Heart left ventricle (tissue), 16 donors: ENCODE measurements at regions not wholly inside any gene's neighbourhood (a gene's known extent, or its start where the extent isn't known, plus 50 kb on each side); places are given as distances from the start of the nearest gene placed in this dataset.

Experiments used
- ATAC-seq, 4 donors: fragments of 200-7000 bp; cut with Tn5 transposase; one replicate each; pipeline ENCODE4 v1.9.1; 2020 to 2022; ENCODE audit warnings: moderate library complexity in 4 of 4, mild to moderate bottlenecking in 3 of 4, moderate number of reproducible peaks in 1 of 4
- DNase-seq, 5 donors: peaks; one replicate each; pipeline ENCODE4 v3.0.0-alpha.2; 2020
- H3K27ac ChIP-seq, 12 donors: fragments of 200-600 bp; sonication (generic) in 4 of 12; one replicate each; pipeline versions ENCODE4 v1.5.0 to v1.8.0; 2016 to 2022; ENCODE audit warnings: mild to moderate bottlenecking in 2 of 12
- H3K27me3 ChIP-seq, 9 donors: fragments of 200-600 bp; sonication (generic) in 2 of 9; one replicate each; pipeline versions ENCODE4 v1.5.1 to v1.8.0; 2016 to 2022; ENCODE audit warnings: mild to moderate bottlenecking in 3 of 9
- H3K36me3 ChIP-seq, 9 donors: fragments of 200-600 bp; sonication (generic) in 2 of 9; one replicate each; pipeline versions ENCODE4 v1.5.0 to v1.8.0; 2018 to 2022; ENCODE audit warnings: mild to moderate bottlenecking in 2 of 9
- H3K4me1 ChIP-seq, 12 donors: fragments of 200-600 bp; sonication (generic) in 4 of 12; one replicate each; pipeline versions ENCODE4 v1.5.0 to v1.8.0; 2016 to 2022; ENCODE audit warnings: mild to moderate bottlenecking in 3 of 12
- H3K4me3 ChIP-seq, 12 donors: fragments of 200-600 bp; sonication (generic) in 4 of 12; one replicate each; pipeline versions ENCODE4 v1.5.0 to v1.8.0; 2017 to 2022; ENCODE audit warnings: mild to moderate bottlenecking in 9 of 12, moderate library complexity in 4 of 12
- H3K9me3 ChIP-seq, 12 donors: fragments of 200-600 bp; sonication (generic) in 4 of 12; one replicate each; pipeline versions ENCODE4 v1.5.0 to v1.8.0; 2016 to 2022; ENCODE audit warnings: mild to moderate bottlenecking in 1 of 12
- CTCF ChIP-seq, 12 donors: fragments of 200-600 bp; sonication (generic) in 4 of 12; IDR thresholded peaks; one replicate each; pipeline versions ENCODE4 v1.5.0 to v1.8.0; 2018 to 2022; ENCODE audit warnings: antibody characterized with exemption in 12 of 12, mild to moderate bottlenecking in 5 of 12
- POLR2A ChIP-seq, 2 donors: fragments of 450-650 bp; IDR thresholded peaks; one replicate each; pipeline ENCODE4 v1.6.1; 2017; ENCODE audit warnings: antibody characterized with exemption in 2 of 2, mild to moderate bottlenecking in 2 of 2, moderate library complexity in 2 of 2
- WGBS, 4 donors: extraction: QIAGEN DNeasy Blood & Tissue Kit in 2 of 4; methylation state at CpG; one replicate each; pipeline versions ENCODE4 v1.1.5 to v1.1.7; 2013 to 2018; 5-methylcytosine and 5-hydroxymethylcytosine counted together
- intact Hi-C, 10 donors: fragments of 100-400 bp; cut with DNase I; formaldehyde crosslinking; loops; one replicate each; pipeline versions ENCODE4 v1.11.1 to v1.14.2; 2022
- donor health status: ischemic (EF 13 %, LVEDD 7.1; RV severe dilation, severe dysfunction).
- donor health status: healthy with polysubstance abuse.
- donor health status: DM: no; HTN: yes; CAD: no.
- donor health status: DM: no; HTN: no; CAD: no.
- donor health status: ischemic (EF 25% LVEDD 6.9; RV normal size, moderate dysfunction).
- donor health status: ischemic (EF 25% LVEDD 5.7; RV mildly dilated, moderate dysfunction).
- donor health status: healthy.
- donor health status: DM: yes; HTN: yes; CAD: no.
- donor health status: ischemic (EF 35%, LVEDD 5.7; RV mildly dilated, moderate dysfunction).
- donor health status: nonischemic (EF 11% LVEDD 7.7; RV severe dilation, severe dysfunction).
- donor health status: DM: yes; HTN: yes; CAD: no.
- donor health status: PGD.
- donor health status: ischemic (EF 29% LVEDD 5.4; RV normal size, mild dysfunction).
- donor health status: nonischemic (EF 23%, LVEDD 6.1; RV moderate dilation, normal function).

GRCh38 chr16:59514651-59515050 lies 780.5 kb upstream of the GOT2 start:
- Histone ChIP-seq H3K27me3 (no peaks in the 10 kb centered on the region), H3K4me1 (no peaks in the 10 kb centered on the region), H3K27ac (no peak overlapping the region), H3K9me3 (peaks cover 0 to 13% (median 0%) of the 10 kb centered on the region in 12 donors), H3K4me3 (no peak overlapping the region), H3K36me3 (no peaks in the 10 kb centered on the region)
- 81 to 85% (median 84%) methylated on average over 4 of the region's 4 CpGs for WGBS, 4 donors
- no peak for DNase-seq
- no peak for ATAC-seq
- intact Hi-C loops = no loop called here
- TF ChIP-seq POLR2A (IDR thresholded peaks at IDR 0.05) = no peak
- TF ChIP-seq CTCF (IDR thresholded peaks at IDR 0.05) = no peak

GRCh38 chr16:59510008-59510424 lies 775.9 kb upstream of the GOT2 start:
- no peak for TF ChIP-seq CTCF (IDR thresholded peaks at IDR 0.05)

GRCh38 chr16:59500601-59501000 lies 766.5 kb upstream of the GOT2 start:
- intact Hi-C loops = no loop called here
- TF ChIP-seq CTCF (IDR thresholded peaks at IDR 0.05) (no peak), POLR2A (IDR thresholded peaks at IDR 0.05) (no peak)
- Histone ChIP-seq H3K36me3 (no peaks in the 10 kb centered on the region), H3K9me3 (no peaks in the 10 kb centered on the region), H3K27me3 (no peaks in the 10 kb centered on the region), H3K4me1 (no peaks in the 10 kb centered on the region), H3K4me3 (no peak overlapping the region), H3K27ac (no peak overlapping the region)
- 52 to 55% (median 54%) methylated on average over 3 of the region's 3 CpGs for WGBS, 4 donors
- no peak for ATAC-seq
- DNase-seq = no peak

More at GRCh38 chr16:59510008-59510424, 775.9 kb upstream of the GOT2 start:
- Histone ChIP-seq H3K4me3 (no peak overlapping the region), H3K4me1 (no peaks in the 10 kb centered on the region), H3K36me3 (no peaks in the 10 kb centered on the region), H3K27me3 (no peaks in the 10 kb centered on the region), H3K9me3 (peaks cover 0 to 13% (median 0%) of the 10 kb centered on the region in 12 donors), H3K27ac (no peak overlapping the region)
- WGBS, 4 donors = 57 to 77% (median 67%) methylated on average over 3 of the region's 3 CpGs
- peak in 2 of 4 donors; percentile 64 to 76 for ATAC-seq
- peak in 1 of 5 donors; percentile 39 for DNase-seq
- intact Hi-C loops = no loop called here

GRCh38 chr16:59487067-59487466 lies 753.0 kb upstream of the GOT2 start:
- no peaks in the 10 kb centered on the region for H3K36me3 ChIP-seq
- TF ChIP-seq CTCF (IDR thresholded peaks at IDR 0.05) (no peak), POLR2A (IDR thresholded peaks at IDR 0.05) (no peak)
- no peak for ATAC-seq

More at GRCh38 chr16:59487067-59487466, 753.0 kb upstream of the GOT2 start:
- Histone ChIP-seq H3K4me3 (no peak overlapping the region), H3K27me3 (no peaks in the 10 kb centered on the region), H3K27ac (no peak overlapping the region), H3K9me3 (peaks cover 0 to 15% (median 0%) of the 10 kb centered on the region in 12 donors), H3K4me1 (no peaks in the 10 kb centered on the region)
- WGBS, 4 donors = 85 to 91% (median 88%) methylated on average over 2 of the region's 2 CpGs
- intact Hi-C loops = no loop called here
- DNase-seq = no peak
